ENCODE measurements at regions not wholly inside any gene's neighbourhood (a gene's known extent, or its start where the extent isn't known, plus 50 kb on each side); places are given as distances from the start of the nearest gene placed in this dataset.
"Not testable (repeated sequence)": the region's sequence is repeated elsewhere in the genome, so short reads cannot be mapped to it uniquely, and the experiment has no call there.

DNA sequence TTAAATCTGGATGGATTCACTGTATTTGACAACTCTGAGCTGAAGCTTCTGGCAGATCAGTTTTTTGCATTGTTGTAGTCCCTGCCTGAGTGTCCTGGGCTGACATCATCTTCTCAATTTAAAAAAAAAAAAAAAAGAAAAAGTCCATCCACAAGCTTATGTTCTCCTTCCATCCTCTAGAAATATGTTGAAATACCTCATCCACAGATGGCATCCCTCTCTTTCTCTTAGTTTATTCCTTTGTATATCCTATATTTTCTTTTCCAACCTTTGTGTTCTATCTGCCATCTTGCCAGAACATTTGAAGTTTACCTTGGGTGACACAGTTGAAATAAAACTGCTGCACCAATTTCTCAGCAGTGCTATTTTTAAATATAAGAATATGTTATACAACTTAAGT, 184.4 kb upstream of the PKN2 start:
- Mint-ChIP-seq H3K27ac (no peak overlapping the region), H3K4me1 (no peaks in the 10 kb centered on the region), H3K27me3 (ENCODE audit: low read depth, poor library complexity) (no peaks in the 10 kb centered on the region), H3K9me3 (no peaks in the 10 kb centered on the region), H3K4me3 (no peak overlapping the region), H3K36me3 (ENCODE audit: low read depth) (no peaks in the 10 kb centered on the region)
- TF ChIP-seq, protein P1, sequence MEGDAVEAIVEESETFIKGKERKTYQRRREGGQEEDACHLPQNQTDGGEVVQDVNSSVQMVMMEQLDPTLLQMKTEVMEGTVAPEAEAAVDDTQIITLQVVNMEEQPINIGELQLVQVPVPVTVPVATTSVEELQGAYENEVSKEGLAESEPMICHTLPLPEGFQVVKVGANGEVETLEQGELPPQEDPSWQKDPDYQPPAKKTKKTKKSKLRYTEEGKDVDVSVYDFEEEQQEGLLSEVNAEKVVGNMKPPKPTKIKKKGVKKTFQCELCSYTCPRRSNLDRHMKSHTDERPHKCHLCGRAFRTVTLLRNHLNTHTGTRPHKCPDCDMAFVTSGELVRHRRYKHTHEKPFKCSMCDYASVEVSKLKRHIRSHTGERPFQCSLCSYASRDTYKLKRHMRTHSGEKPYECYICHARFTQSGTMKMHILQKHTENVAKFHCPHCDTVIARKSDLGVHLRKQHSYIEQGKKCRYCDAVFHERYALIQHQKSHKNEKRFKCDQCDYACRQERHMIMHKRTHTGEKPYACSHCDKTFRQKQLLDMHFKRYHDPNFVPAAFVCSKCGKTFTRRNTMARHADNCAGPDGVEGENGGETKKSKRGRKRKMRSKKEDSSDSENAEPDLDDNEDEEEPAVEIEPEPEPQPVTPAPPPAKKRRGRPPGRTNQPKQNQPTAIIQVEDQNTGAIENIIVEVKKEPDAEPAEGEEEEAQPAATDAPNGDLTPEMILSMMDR (IDR thresholded peaks at IDR 0.05), result no peak
- DNase-seq, result no peak

DNA sequence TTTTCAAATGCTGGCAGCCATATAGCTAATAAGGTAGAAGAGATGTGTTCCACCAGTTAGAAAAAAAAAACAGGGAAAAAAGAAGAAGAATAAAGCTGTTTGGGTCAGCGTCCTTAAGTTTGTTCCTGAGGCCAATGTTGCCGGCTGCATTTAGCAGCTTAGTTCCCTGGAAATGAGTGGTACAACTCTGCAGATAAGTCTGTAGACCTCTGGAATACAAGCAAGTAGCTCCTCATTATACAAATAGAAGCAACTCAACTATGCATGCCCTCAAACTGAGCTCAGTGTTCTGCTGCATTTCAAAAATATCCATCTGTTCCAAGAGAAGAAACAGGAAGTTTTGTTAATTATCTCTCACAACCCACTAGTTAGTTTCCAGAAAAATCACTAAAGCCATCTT, 181.2 kb upstream of the PKN2 start:
- H3K4me3 Mint-ChIP-seq, result no peak overlapping the region
- no peak for DNase-seq
- H3K36me3 Mint-ChIP-seq (ENCODE audit: low read depth), result no peaks in the 10 kb centered on the region
- H3K27me3 Mint-ChIP-seq (ENCODE audit: low read depth, poor library complexity), result no peaks in the 10 kb centered on the region
- peaks cover 6% of the 10 kb centered on the region for H3K9me3 Mint-ChIP-seq
- H3K4me1 Mint-ChIP-seq, result no peaks in the 10 kb centered on the region
- TF ChIP-seq, protein P1 (IDR thresholded peaks at IDR 0.05), result no peak
- H3K27ac Mint-ChIP-seq, result no peak overlapping the region

DNA sequence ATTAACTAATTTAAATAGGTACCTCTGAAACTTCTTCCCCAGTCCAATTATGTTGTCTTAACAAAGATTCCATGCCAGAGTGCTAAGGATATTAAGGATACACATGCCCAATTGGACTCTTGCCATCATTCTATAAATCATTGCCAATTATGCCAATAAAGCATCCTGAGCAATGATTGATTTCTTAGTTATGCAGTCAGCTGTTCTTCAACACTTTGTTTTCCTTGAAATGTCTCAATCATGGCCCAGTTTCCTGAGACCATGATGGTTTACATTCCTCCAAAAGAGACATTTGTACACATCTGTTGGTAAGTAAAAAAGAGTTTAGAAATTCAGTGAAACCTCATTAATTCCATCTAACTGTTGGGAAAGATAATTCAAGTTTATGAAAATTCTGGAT, 180.4 kb upstream of the PKN2 start:
- H3K27me3 Mint-ChIP-seq (ENCODE audit: low read depth, poor library complexity), result no peaks in the 10 kb centered on the region
- no peaks in the 10 kb centered on the region for H3K4me1 Mint-ChIP-seq
- DNase-seq, result no peak
- H3K36me3 Mint-ChIP-seq (ENCODE audit: low read depth), result no peaks in the 10 kb centered on the region
- H3K9me3 Mint-ChIP-seq, result peaks cover 6% of the 10 kb centered on the region
- H3K27ac Mint-ChIP-seq, result no peak overlapping the region
- no peak overlapping the region for H3K4me3 Mint-ChIP-seq
- TF ChIP-seq, protein P1 (IDR thresholded peaks at IDR 0.05), result no peak

DNA sequence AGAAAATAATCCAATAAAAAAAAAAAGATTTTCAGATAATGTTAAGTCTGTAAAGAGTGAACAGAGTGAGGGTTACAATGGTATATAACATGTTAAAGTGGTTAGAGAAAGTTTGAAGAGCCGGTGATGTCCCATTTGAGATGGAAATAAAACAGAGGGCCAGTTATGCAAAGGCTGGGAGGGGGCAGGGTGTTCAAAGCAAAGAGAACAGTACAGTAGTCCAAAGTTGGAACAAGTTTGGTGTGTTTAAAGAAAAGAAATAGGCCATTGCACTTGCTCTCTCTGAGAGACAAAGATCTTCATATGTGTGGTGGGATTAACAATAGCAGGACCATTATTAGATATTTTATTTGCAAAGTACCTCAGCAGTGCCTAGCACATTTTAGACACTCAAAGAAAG, 179.5 kb upstream of the PKN2 start:
- no peak overlapping the region for H3K27ac Mint-ChIP-seq
- H3K4me3 Mint-ChIP-seq, result no peak overlapping the region
- H3K36me3 Mint-ChIP-seq (ENCODE audit: low read depth), result no peaks in the 10 kb centered on the region
- TF ChIP-seq, protein P1 (IDR thresholded peaks at IDR 0.05), result no peak
- no peaks in the 10 kb centered on the region for H3K27me3 Mint-ChIP-seq (ENCODE audit: low read depth, poor library complexity)
- H3K9me3 Mint-ChIP-seq, result peaks cover 6% of the 10 kb centered on the region
- H3K4me1 Mint-ChIP-seq, result no peaks in the 10 kb centered on the region
- DNase-seq, result no peak

DNA sequence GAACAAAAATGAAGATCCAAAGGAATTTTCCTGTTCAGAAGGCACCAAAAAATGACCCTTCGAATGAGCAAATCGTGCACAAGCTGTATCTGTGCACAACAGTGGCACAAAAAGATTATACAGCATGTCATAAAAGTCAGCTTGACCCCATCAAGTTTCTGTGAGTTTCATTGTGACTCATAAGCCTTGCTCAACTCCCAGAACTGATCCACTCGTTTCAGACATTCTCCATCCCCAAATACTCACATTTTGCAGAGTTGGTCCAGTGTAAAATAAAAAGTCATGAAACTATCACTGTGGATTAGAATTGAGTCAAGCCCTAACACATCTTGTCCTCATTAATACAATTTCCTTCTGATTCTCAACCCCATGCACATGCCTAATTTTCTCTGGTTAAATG, 174.7 kb upstream of the PKN2 start:
- DNase-seq, result no peak
- Mint-ChIP-seq H3K36me3 (ENCODE audit: low read depth) (no peaks in the 10 kb centered on the region), H3K4me3 (no peak overlapping the region), H3K27ac (no peak overlapping the region), H3K9me3 (peaks cover 6% of the 10 kb centered on the region), H3K27me3 (ENCODE audit: low read depth, poor library complexity) (no peaks in the 10 kb centered on the region), H3K4me1 (no peaks in the 10 kb centered on the region)
- TF ChIP-seq, protein P1 (IDR thresholded peaks at IDR 0.05), result no peak

DNA sequence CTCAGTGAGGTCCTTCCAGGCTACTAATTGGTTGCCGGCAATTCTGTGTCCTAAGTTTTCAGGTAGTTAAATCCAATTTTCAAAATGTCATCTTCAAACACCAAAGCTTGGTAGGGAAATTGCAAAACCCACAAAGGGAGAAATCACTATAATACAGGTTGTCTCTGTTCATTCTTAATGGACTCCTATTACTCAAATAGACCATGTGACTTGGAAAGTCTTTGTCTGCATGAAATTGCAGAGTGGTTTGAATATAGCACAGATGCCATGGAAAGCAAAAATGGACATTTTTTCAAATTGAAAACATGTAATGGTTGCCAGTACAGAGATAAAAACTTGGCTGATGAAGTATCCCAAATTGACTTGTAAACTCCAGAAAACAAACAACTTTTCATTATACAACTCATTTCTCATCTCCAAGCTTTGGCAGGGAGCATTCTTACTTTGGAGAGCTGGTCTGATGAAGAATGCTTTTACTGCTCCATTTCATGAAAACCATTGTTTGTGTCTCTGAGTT, 169.5 kb upstream of the PKN2 start:
- TF ChIP-seq, protein P1 (IDR thresholded peaks at IDR 0.05), result no peak
- Mint-ChIP-seq H3K9me3 (no peaks in the 10 kb centered on the region), H3K4me1 (no peaks in the 10 kb centered on the region), H3K4me3 (no peak overlapping the region), H3K36me3 (ENCODE audit: low read depth) (no peaks in the 10 kb centered on the region), H3K27me3 (ENCODE audit: low read depth, poor library complexity) (peaks cover 4% of the 10 kb centered on the region), H3K27ac (no peak overlapping the region)
- no peak for DNase-seq

DNA sequence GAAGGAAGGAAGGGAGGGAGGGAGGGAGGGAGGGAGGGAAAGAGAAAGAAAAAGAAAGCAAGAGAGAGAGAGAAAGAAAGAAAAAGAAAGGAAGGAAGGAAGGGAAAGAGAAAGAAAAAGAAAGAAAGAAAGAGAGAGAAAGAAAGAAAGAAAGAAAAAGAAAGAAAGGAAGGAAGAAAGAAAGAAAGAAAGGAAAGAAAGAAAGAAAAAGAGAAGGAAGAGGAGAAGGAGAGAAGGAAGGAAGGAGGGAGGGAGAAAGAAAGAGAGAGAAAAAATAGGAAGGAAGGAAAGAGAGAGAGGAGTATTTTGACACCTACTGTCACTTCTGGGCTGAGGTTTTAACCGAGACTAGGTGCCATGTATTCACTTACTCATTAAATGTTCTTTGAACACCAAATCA, 166.6 kb upstream of the PKN2 start:
- not testable (repeated sequence) for DNase-seq; H3K4me3 Mint-ChIP-seq; H3K27me3 Mint-ChIP-seq (ENCODE audit: low read depth, poor library complexity); H3K36me3 Mint-ChIP-seq (ENCODE audit: low read depth); H3K9me3 Mint-ChIP-seq; H3K27ac Mint-ChIP-seq; H3K4me1 Mint-ChIP-seq
